GM21786 (cell line): ENCODE measurements at regions not wholly inside any gene's neighbourhood (a gene's known extent, or its start where the extent isn't known, plus 50 kb on each side); places are given as distances from the start of the nearest gene placed in this dataset.
"Not testable (repeated sequence)": the region's sequence is repeated elsewhere in the genome, so short reads cannot be mapped to it uniquely, and the experiment has no call there.

Source experiments
- ATAC-seq: cut with Tn5 transposase; IDR thresholded peaks from one replicate; pipeline ENCODE4 v1.9.1; 2021; ENCODE audit not compliant: unreplicated experiment

DNA sequence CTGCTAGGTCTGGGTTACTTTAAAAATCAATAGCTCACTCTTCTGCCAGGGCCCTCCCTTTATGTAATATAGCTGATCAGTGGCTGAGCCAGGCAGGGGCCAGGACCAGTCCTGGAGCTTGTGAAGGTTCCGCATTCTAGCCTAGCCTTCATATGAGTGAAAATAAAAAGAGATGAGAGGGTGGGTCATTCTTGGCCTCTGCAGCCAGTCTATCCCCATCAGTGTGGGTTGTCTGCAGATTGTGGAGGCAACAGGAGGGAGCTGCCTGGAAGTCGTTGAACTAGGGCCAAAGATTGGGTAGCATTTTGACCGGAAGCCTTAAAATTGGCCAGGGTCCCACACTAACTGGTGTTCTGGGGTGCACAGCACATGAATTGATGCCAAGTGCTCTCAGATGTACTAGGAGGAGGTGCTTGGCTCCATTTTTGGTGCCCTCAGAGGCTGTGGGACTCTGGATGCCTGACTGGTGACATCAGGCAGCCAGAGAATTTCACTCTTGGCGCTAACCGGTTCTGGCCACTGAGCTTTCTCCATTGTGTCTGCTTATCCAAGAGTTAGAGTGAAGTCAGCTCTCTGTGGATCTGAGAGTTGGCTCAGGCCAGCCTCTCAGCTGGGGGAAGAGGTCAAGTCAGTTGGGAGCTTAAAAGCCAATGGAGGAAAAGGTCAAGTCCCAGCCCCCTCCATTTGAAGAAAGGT, 66.5 kb upstream of the IKBKE start:
- not testable (repeated sequence) for ATAC-seq

DNA sequence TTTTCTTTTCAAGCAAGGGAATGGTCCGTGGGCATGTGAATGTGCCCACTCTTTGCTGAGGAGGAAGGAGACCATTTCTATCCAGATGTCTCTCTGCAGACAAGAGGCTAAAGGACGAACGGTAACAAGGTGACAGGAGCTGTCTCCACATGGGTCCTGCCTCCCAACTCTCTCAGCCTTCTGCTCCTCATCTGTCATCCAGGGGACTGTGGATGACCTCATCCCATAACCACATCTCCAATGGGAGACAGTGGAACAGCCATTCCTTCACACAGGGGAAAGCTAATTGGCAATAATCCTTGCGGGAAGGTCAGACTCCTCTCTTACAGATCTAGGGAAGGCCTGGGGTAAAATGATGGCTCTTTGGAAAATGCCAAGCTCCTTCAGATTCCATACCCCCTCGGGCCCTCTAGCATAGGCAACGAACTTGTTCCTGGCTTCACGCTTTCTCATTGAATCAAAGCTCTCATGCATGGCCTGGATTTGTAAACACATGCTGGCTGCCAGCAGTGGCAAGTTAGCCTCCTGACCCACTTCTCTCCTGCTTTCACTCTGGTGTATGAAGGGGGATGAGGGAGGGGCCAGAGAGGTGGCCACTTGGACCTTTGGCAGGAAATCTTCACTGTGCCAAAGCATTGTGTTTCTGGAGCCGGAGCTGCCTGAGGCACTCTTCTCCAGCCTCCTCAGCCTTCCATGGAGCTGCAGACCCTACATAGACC, 65.8 kb upstream of the IKBKE start:
- ATAC-seq: not testable (repeated sequence)

DNA sequence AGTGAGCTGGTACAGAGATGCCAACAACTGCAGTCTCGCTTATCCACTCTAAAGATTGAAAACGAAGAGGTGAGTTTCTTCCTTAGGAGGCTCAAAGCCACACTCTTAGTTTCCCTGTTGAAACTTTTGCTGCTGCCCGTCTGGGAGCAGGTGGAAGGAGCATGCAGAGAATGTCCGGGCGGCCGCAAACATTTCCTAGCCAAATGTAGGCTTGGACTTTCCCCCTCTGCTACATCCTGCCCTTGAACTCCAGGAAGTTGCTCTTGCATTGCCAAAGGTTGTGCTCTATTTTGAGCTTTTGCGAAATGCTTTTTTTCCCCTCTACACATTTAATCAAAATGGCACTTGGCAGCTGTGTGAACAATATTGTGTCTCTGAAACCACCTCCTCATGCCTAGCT, 65.0 kb upstream of the IKBKE start:
- ATAC-seq: not testable (repeated sequence)

DNA sequence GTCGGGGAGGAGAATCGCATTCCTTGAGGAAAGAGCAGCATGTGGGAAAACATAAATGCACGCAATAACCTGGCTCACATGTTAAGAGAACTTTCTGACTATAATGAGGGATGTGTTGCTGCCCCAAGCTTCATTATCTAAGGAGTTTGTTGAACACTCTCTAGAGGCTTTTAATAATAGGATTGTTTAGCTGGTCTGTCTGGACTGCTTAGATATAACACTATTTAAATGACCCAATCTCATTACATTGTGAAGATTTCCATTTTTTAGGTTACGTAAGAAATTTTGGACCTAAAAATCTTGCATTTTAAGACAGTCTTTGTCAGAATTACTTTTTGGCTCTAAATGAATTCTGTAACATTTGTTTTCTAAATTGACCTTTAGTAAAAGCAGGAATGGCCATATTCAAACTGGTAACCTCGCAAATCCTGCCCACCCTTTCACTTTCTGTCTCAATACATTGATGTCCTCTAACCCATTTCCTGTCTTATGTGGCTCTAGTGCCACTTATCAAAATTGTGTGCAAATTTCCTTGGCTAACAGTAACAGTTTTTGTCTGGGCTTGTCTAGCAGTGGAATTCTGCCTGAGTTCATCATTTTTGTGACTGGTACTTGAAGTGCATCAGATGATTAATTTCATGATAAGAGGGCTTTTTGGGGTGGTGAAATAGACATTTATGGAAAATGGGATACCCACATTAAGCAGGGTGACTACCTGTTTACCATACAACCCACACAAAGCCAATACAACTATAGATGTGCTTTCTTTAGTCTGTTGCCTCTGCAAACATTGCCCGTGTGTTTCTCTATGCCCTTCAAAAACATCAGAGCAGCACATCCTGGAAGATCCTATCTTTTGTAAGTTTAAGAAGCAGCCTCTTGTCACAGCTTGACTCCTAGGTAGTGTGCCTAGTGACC, 61.6 kb upstream of the IKBKE start:
- not testable (repeated sequence) for ATAC-seq

DNA sequence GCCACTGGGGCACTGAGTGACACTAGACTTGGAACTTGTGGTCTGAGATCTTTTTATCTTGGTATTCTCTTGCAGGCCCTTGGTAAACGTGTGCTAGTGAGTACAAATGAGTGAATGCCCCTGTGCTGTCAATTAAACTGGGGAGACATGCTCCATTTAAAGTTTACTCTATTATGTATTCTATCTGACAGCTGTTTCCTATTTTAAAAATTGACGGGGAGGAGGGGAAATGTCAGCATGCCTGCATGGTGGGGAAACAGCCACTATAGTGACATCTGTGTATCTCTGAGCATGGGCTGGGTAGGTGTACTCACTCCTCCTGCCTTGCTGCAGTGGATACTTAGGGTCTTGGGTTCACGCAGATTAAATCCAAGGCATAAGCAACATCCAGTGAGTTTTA, 59.0 kb upstream of the IKBKE start:
- ATAC-seq: no peak

DNA sequence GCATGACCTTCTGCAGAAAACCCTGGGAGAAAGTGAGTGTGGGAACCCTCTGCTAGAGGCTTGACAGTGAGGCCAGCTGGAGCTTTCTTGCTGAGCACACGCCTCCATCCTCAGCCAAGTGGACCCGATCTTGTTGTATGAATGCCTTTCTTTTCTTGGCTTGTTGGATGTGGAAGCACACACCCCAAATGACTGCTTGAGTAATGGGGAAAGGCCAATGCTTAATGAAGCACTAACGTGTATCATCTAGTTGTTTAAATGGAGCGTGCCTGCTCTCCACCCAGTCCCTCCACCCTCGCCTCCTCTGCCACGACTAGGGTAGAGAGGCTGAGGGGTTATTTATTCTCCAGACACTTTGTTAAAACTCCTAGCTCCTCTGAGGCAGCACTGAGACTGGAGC, 54.3 kb upstream of the IKBKE start:
- no peak for ATAC-seq

DNA sequence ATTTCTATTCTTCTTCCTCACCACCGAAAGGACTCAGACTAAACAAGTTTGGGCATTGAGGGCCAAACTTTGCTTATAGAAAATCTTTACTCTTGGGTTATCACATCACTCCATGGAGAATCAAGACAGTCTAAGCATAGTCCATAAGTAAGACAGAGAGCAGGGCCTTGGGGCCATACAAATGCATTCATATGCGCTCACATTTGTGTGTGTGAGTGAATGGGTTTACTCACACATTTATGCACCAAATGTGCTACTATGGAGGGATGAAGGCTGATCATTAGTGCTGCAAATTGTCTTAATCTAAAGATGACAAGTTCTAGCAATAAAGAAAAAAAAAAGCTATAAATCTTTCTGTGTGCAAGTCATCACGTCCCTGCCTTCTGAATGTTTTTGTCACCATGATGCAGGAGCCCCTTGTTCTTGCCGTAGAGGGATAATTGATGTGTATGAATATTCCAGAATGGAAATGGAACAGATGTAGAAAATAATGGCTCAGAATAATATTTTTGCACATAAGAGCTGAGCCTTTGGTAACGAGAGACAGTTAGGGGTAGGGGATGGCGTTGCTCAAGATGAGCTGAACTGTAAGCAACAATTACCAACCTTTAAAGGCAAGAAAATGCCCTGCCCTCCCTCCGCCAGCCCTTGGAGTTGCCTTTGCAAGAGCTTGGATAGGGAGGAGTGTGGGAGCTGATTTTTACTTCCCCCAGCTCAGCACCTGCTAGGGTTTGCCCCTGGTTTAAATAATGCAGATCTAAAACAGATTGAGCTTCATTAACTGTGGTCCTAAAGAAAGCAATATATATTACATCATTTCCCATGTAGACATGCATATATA, 52.3 kb upstream of the IKBKE start:
- no peak for ATAC-seq

DNA sequence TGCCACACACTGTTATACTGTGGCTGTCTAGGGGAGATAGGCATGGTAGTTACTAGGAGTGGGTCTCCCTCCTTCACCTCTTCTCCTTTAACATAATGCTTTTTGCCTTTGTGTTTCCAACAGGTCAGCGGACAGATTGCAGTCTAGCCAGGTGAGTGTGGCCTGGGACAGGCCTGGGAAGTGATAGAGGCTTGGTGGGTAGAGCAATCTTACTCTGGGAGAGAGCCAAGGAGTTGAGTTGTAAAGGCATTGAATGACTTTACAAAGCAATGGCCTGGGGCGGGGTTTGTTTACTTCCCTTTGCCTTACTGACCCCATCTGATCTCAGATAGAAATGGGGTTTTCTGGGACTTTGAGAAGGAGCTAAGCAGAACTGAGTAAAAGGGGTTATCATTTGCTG, 51.0 kb upstream of the IKBKE start:
- ATAC-seq: no peak

DNA sequence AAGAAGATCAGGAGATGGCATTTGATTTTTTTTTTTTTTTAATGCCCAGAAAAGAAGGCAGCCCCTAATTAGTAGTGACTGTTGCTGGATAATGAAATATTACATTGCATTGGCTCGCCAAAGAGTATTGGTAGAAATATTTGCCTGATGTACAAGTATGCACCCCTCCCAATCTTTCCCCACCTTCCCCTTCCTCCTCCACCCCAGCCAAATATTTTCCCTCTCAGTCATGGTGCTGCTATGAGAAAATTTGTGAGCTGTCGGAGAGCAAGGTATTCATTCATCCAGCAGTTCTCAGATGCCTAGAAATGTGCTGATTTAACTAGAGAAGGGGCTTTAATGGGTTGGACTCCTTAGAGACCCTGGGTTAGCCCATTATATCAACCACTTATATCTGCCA, 50.5 kb upstream of the IKBKE start:
- no peak for ATAC-seq

DNA sequence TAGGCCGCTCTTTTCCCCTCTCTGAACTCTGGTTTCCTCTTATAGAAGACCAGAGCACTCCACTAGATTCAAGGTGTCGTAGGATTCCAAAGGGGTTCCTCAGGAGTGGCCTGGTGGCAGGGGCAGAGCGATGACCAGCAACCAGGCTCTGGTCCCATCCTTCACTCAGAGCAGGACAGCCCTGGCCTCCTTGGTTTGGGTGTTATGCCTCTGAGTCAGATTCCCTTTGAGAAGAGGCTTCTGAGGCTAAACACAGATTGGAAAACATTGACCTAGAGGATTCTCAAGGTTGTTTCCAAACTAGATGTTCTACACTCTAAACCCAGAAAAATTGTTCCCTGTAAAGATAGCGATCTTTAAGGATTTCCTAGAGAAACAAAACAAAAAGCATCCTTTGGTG, 49.8 kb upstream of the IKBKE start:
- ATAC-seq: no peak
